IMR-90 (cell line): ENCODE measurements at regions not wholly inside any gene's neighbourhood (a gene's known extent, or its start where the extent isn't known, plus 50 kb on each side); places are given as distances from the start of the nearest gene placed in this dataset.

Experiments used
- ATAC-seq: fragments of 200-7000 bp; cut with Tn5 transposase; 2 replicates; pipeline ENCODE4 v1.9.1; 2020; ENCODE audit warnings: low read depth, mild to moderate bottlenecking, moderate library complexity
- BruUV-seq: library from RNA; stranded (reverse); fragments of 400-500 nt; replicated peaks from 2 replicates; lab custom pipeline; 2021; lab: Mats Ljungman, UMichigan
- CTCF ChIA-PET: fragments of 300-600 bp; formaldehyde crosslinking; extraction: SDS; loops from one replicate; lab custom pipeline; 2021; ENCODE audit warnings: antibody characterized with exemption; lab: Yijun Ruan, JAX
- POLR2A ChIA-PET: fragments of 300-600 bp; sonication (Branson Sonifier 250); formaldehyde crosslinking; loops from one replicate; lab custom pipeline; 2022; ENCODE audit warnings: antibody characterized with exemption; ENCODE audit not compliant: unreplicated experiment; lab: Charles Lee
- DNase-seq: peaks from one replicate; pipeline ENCODE4 v3.0.0; 2013
- H2AFZ ChIP-seq: replicated peaks from 2 replicates; pipeline ENCODE3; 2013; ENCODE audit warnings: low read length, mild to moderate bottlenecking; ENCODE audit not compliant: poor library complexity
- H2AK5ac ChIP-seq: 2 replicates; pipeline ENCODE4 v1.6.1; 2013; ENCODE audit warnings: low read depth, low read length, inconsistent platforms
- H2AK9ac ChIP-seq: replicated peaks from 2 replicates; pipeline ENCODE3; 2013; ENCODE audit warnings: mild to moderate bottlenecking, low read depth, low read length, moderate library complexity; ENCODE audit not compliant: poor library complexity
- H2BK120ac ChIP-seq: 2 replicates; pipeline ENCODE4 v1.6.1; 2013; ENCODE audit warnings: low read depth, low read length, inconsistent platforms
- H2BK15ac ChIP-seq: 3 replicates; pipeline ENCODE4 v1.6.1; 2013; ENCODE audit warnings: low read depth, low read length, inconsistent platforms
- H2BK20ac ChIP-seq: 2 replicates; pipeline ENCODE4 v1.6.1; 2013; ENCODE audit warnings: low read depth, mild to moderate bottlenecking, inconsistent platforms, low read length, moderate library complexity
- H2BK5ac ChIP-seq: 2 replicates; pipeline ENCODE4 v1.6.1; 2013; ENCODE audit warnings: mild to moderate bottlenecking, low read depth, low read length, inconsistent platforms; ENCODE audit not compliant: poor library complexity, severe bottlenecking
- H3K14ac ChIP-seq: replicated peaks from 2 replicates; pipeline ENCODE4 v1.6.1; 2013; ENCODE audit warnings: low read depth, low read length, inconsistent platforms
- H3K18ac ChIP-seq: 2 replicates; pipeline ENCODE4 v1.6.1; 2013; ENCODE audit warnings: low read depth, low read length, control low read depth
- H3K23ac ChIP-seq: 2 replicates; pipeline ENCODE4 v1.6.1; 2013; ENCODE audit warnings: low read depth, low read length, inconsistent platforms
- H3K27ac ChIP-seq: 2 replicates; pipeline ENCODE4 v1.5.1; 2013; ENCODE audit warnings: mild to moderate bottlenecking, control low read depth, low read length; ENCODE audit not compliant: insufficient read depth
- H3K27me3 ChIP-seq: 2 replicates; pipeline ENCODE4 v1.6.1; 2013; ENCODE audit warnings: low read length; ENCODE audit not compliant: control insufficient read depth, insufficient read depth
- H3K36me3 ChIP-seq: 2 replicates; pipeline ENCODE4 v1.6.1; 2013; ENCODE audit warnings: low read length, mixed read lengths; ENCODE audit not compliant: control insufficient read depth, insufficient read depth
- H3K4ac ChIP-seq: 2 replicates; pipeline ENCODE4 v1.6.1; 2013; ENCODE audit warnings: low read depth, low read length, inconsistent platforms
- H3K4me1 ChIP-seq: 2 replicates; pipeline ENCODE4 v1.6.1; 2013; ENCODE audit warnings: low read length, mixed read lengths; ENCODE audit not compliant: control insufficient read depth, insufficient read depth
- H3K4me2 ChIP-seq: 2 replicates; pipeline ENCODE4 v1.6.1; 2013; ENCODE audit warnings: low read depth, mild to moderate bottlenecking, control low read depth, low read length, moderate library complexity
- H3K4me3 ChIP-seq: 2 replicates; pipeline ENCODE4 v1.5.1; 2013; ENCODE audit warnings: low read depth, mild to moderate bottlenecking, control low read depth, low read length, moderate library complexity; ENCODE audit not compliant: insufficient read depth
- H3K56ac ChIP-seq: 2 replicates; pipeline ENCODE4 v1.6.1; 2013; ENCODE audit warnings: low read length, inconsistent platforms; ENCODE audit not compliant: insufficient read depth; ENCODE audit errors: extremely low read depth
- H3K79me1 ChIP-seq, 2 experiments: 2 replicates each; pipeline ENCODE4 v1.6.1; 2013; ENCODE audit warnings: low read length in 2 of 2, inconsistent platforms in 1 of 2, low read depth in 1 of 2
- H3K9ac ChIP-seq: 2 replicates; pipeline ENCODE4 v1.6.1; 2013; ENCODE audit warnings: low read depth, low read length, control low read depth
- H3K9me1 ChIP-seq: 2 replicates; pipeline ENCODE4 v1.6.1; 2013; ENCODE audit warnings: low read length, inconsistent platforms; ENCODE audit not compliant: insufficient read depth
- H3K9me3 ChIP-seq: 2 replicates; pipeline ENCODE4 v1.6.1; 2013; ENCODE audit warnings: low read length; ENCODE audit not compliant: control insufficient read depth, insufficient read depth
- H4K20me1 ChIP-seq: 2 replicates; pipeline ENCODE4 v1.6.1; 2013; ENCODE audit warnings: low read length, inconsistent platforms; ENCODE audit not compliant: insufficient read depth
- H4K5ac ChIP-seq: 2 replicates; pipeline ENCODE4 v1.6.1; 2013; ENCODE audit warnings: mild to moderate bottlenecking, low read depth, low read length, control low read depth
- H4K8ac ChIP-seq, 2 experiments: 2 replicates each; pipeline ENCODE4 v1.6.1; 2013; ENCODE audit warnings: low read depth in 2 of 2, low read length in 2 of 2, control low read depth in 1 of 2, inconsistent platforms in 1 of 2
- H4K91ac ChIP-seq: 2 replicates; pipeline ENCODE4 v1.6.1; 2013; ENCODE audit warnings: low read depth, low read length, inconsistent platforms; ENCODE audit not compliant: insufficient read depth
- BHLHE40 ChIP-seq: fragments of 150-350 bp; IDR thresholded peaks from 2 replicates; pipeline ENCODE4 v1.6.1; 2016; ENCODE audit warnings: mild to moderate bottlenecking, low read depth, low read length
- CEBPB ChIP-seq: IDR thresholded peaks from 2 replicates; pipeline ENCODE4 v1.6.1; 2012; ENCODE audit warnings: low read depth, low read length, improper control_type of control experiment
- CHD1 ChIP-seq: IDR thresholded peaks from 2 replicates; pipeline ENCODE4 v1.6.1; 2012; ENCODE audit warnings: low read depth, low read length, improper control_type of control experiment
- CTCF ChIP-seq: conservative IDR thresholded peaks from 2 replicates; pipeline ENCODE4 v1.5.1; 2012; ENCODE audit warnings: mild to moderate bottlenecking, low read depth, low read length, improper control_type of control experiment
- ELK1 ChIP-seq: fragments of 150-350 bp; IDR thresholded peaks from 2 replicates; pipeline ENCODE4 v1.6.1; 2016; ENCODE audit warnings: low read depth, mild to moderate bottlenecking, low read length, moderate library complexity, borderline replicate concordance
- FOS ChIP-seq: fragments of 150-350 bp; IDR thresholded peaks from 2 replicates; pipeline ENCODE4 v1.6.1; 2016; ENCODE audit warnings: low read depth, low read length
- MAFK ChIP-seq: IDR thresholded peaks from 2 replicates; pipeline ENCODE4 v1.6.1; 2012; ENCODE audit warnings: low read depth, low read length, improper control_type of control experiment
- MAZ ChIP-seq: IDR thresholded peaks from 2 replicates; pipeline ENCODE4 v1.6.1; 2012; ENCODE audit warnings: low read depth, mild to moderate bottlenecking, low read length, improper control_type of control experiment, moderate library complexity, borderline replicate concordance
- MXI1 ChIP-seq: IDR thresholded peaks from 2 replicates; pipeline ENCODE4 v1.6.1; 2012; ENCODE audit warnings: low read depth, mild to moderate bottlenecking, low read length, moderate library complexity, borderline replicate concordance
- NFE2L2 ChIP-seq: fragments of 150-350 bp; IDR thresholded peaks from 2 replicates; pipeline ENCODE4 v1.6.1; 2016; ENCODE audit warnings: low read depth, mild to moderate bottlenecking, low read length
- POLR2A ChIP-seq: IDR thresholded peaks from 2 replicates; pipeline ENCODE4 v1.6.1; 2012; ENCODE audit warnings: mild to moderate bottlenecking, low read depth, low read length
- RAD21 ChIP-seq: IDR thresholded peaks from 2 replicates; pipeline ENCODE4 v1.6.1; 2012; ENCODE audit warnings: low read length, improper control_type of control experiment
- RCOR1 ChIP-seq: IDR thresholded peaks from 2 replicates; pipeline ENCODE4 v1.6.1; 2012; ENCODE audit warnings: mild to moderate bottlenecking, low read length, improper control_type of control experiment; ENCODE audit not compliant: insufficient replicate concordance
- RFX5 ChIP-seq: IDR thresholded peaks from 2 replicates; pipeline ENCODE4 v1.8.0; 2012; ENCODE audit warnings: low read depth, mild to moderate bottlenecking, low read length, moderate library complexity
- SMC3 ChIP-seq: fragments of 150-350 bp; IDR thresholded peaks from 2 replicates; pipeline ENCODE4 v1.6.1; 2016; ENCODE audit warnings: low read depth, mild to moderate bottlenecking, antibody characterized with exemption, low read length, moderate library complexity
- USF2 ChIP-seq: fragments of 150-350 bp; IDR thresholded peaks from 2 replicates; pipeline ENCODE4 v1.6.1; 2017; ENCODE audit warnings: mild to moderate bottlenecking, antibody characterized with exemption, low read length, low read depth
- WGBS, 2 experiments: methylation state at CpG; one replicate each; pipeline versions ENCODE4 v1.1.5 to v1.1.7; 2013; ENCODE audit warnings: missing lambda C conversion rate in 2 of 2; ENCODE audit not compliant: insufficient read length in 1 of 2; ENCODE audit errors: extremely low coverage in 2 of 2; 5-methylcytosine and 5-hydroxymethylcytosine counted together
- dilution Hi-C: fragments of 300-500 bp; cut with HindIII; formaldehyde crosslinking; loops from one replicate; pipeline ENCODE4 v1.14.3; 2018; ENCODE audit warnings: low sequenced_read_pairs; ENCODE audit not compliant: unreplicated experiment
- in situ Hi-C: fragments of 300-500 bp; cut with MboI; formaldehyde crosslinking; loops from 3 replicates; pipeline ENCODE4 v1.14.3; 2019; ENCODE audit warnings: low sequenced_read_pairs, inconsistent platforms, mixed read lengths
- intact Hi-C: fragments of 100-400 bp; cut with micrococcal nuclease; formaldehyde crosslinking; loops from 2 replicates; pipeline ENCODE4 v1.10.0; 2022

GRCh38 chr14:84208451-84208850, 1321.5 kb upstream of the FLRT2 start:
- Histone ChIP-seq H3K36me3 (no peaks in the 10 kb centered on the region), H3K4me1 (no peaks in the 10 kb centered on the region), H2AFZ (no peak overlapping the region), H3K9me1 (no peaks in the 10 kb centered on the region), H2BK20ac (no peak overlapping the region), H3K56ac (no peak overlapping the region), H2BK5ac (no peak overlapping the region), H3K79me1 (no peaks in the 10 kb centered on the region), H3K18ac (no peak overlapping the region), H3K14ac (no peak overlapping the region), H3K4me3 (no peak overlapping the region), H3K4ac (no peak overlapping the region), H4K20me1 (no peaks in the 10 kb centered on the region), H3K9me3 (no peaks in the 10 kb centered on the region; the same call in 1 of the 2 replicates), H4K91ac (no peak overlapping the region), H2BK120ac (no peak overlapping the region), H3K23ac (no peak overlapping the region), H2BK15ac (no peak overlapping the region), H2AK9ac (no peak overlapping the region), H2AK5ac (no peak overlapping the region), H3K27me3 (no peaks in the 10 kb centered on the region), H3K9ac (no peak overlapping the region), H3K4me2 (no peak overlapping the region), H3K27ac (no peak overlapping the region), H4K8ac (no peak overlapping the region), H4K5ac (no peak overlapping the region)
- intact Hi-C loops (no loop called here), dilution Hi-C loops (no loop called here), in situ Hi-C loops (no loop called here)
- DNase-seq (no peak), ATAC-seq (no peak)
- ChIA-PET POLR2A (no interaction called here), CTCF (no interaction called here)
- no peak for TF ChIP-seq CTCF
- no peak for TF ChIP-seq MXI1
- TF ChIP-seq POLR2A: no peak
- no peak for TF ChIP-seq BHLHE40
- TF ChIP-seq MAZ: no peak
- TF ChIP-seq FOS: no peak
- no peak for TF ChIP-seq MAFK
- no peak for TF ChIP-seq RFX5
- no peak for TF ChIP-seq RCOR1
- TF ChIP-seq CEBPB: no peak
- TF ChIP-seq SMC3: no peak
- TF ChIP-seq CHD1: no peak
- TF ChIP-seq RAD21: no peak
- no peak for TF ChIP-seq NFE2L2
- TF ChIP-seq ELK1: no peak
- no peak for TF ChIP-seq USF2
- WGBS, 2 experiments: no CpG with 5 or more reads among the region's 7 CpGs
- BruUV-seq: no TSS peak
